Tibial nerve (tissue), 3 donors: ENCODE measurements at regions not wholly inside any gene's neighbourhood (a gene's known extent, or its start where the extent isn't known, plus 50 kb on each side); places are given as distances from the start of the nearest gene placed in this dataset.

Experiments
- POLR2A ChIP-seq, 2 donors: fragments of 450-650 bp; IDR thresholded peaks; one replicate each; pipeline ENCODE4 v1.6.1; 2017; ENCODE audit warnings: antibody characterized with exemption in 2 of 2, mild to moderate bottlenecking in 2 of 2, moderate library complexity in 2 of 2
- TF ChIP-seq, protein P1 (sequence below), 5 experiments: fragments of 200-600 bp in 3 of 5; fragments of 450-650 bp in 2 of 5; sonication (generic) in 3 of 5; IDR thresholded peaks; one replicate each; pipeline ENCODE4 v1.5.1; 2016 to 2019; ENCODE audit warnings: antibody characterized with exemption in 5 of 5, mild to moderate bottlenecking in 3 of 5, moderate library complexity in 2 of 5

- TF ChIP-seq POLR2A (IDR thresholded peaks at IDR 0.05), result no peak
- TF ChIP-seq, protein P1, sequence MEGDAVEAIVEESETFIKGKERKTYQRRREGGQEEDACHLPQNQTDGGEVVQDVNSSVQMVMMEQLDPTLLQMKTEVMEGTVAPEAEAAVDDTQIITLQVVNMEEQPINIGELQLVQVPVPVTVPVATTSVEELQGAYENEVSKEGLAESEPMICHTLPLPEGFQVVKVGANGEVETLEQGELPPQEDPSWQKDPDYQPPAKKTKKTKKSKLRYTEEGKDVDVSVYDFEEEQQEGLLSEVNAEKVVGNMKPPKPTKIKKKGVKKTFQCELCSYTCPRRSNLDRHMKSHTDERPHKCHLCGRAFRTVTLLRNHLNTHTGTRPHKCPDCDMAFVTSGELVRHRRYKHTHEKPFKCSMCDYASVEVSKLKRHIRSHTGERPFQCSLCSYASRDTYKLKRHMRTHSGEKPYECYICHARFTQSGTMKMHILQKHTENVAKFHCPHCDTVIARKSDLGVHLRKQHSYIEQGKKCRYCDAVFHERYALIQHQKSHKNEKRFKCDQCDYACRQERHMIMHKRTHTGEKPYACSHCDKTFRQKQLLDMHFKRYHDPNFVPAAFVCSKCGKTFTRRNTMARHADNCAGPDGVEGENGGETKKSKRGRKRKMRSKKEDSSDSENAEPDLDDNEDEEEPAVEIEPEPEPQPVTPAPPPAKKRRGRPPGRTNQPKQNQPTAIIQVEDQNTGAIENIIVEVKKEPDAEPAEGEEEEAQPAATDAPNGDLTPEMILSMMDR (IDR thresholded peaks at IDR 0.05), result no peak
Measured at GRCh38 chr16:56119133-56119532, 72.2 kb upstream of the GNAO1 start.
